Fibroblast of lung (primary cell): ENCODE measurements at regions not wholly inside any gene's neighbourhood (a gene's known extent, or its start where the extent isn't known, plus 50 kb on each side); places are given as distances from the start of the nearest gene placed in this dataset.
A peak's percentile ranks its signal among the peaks of the same experiment; 100 is the strongest.

ENCODE experiments used
- DNase-seq, 2 donors: peaks; one replicate each; pipeline versions ENCODE4 v3.0.0 to v3.0.0-alpha.2; 2010; ENCODE audit warnings: low read depth in 2 of 2
- H2AFZ ChIP-seq: 2 replicates; pipeline ENCODE4 v1.5.1; 2012; ENCODE audit warnings: low read length, control low read depth, inconsistent platforms
- H3K27ac ChIP-seq: 2 replicates; pipeline ENCODE4 v1.5.1; 2011; ENCODE audit warnings: low read length, control low read depth; ENCODE audit not compliant: insufficient read depth
- H3K27me3 ChIP-seq: 2 replicates; pipeline ENCODE4 v1.5.1; 2011; ENCODE audit warnings: mild to moderate bottlenecking, low read length; ENCODE audit not compliant: control insufficient read depth, insufficient read depth
- H3K36me3 ChIP-seq: 2 replicates; pipeline ENCODE4 v1.5.1; 2011; ENCODE audit warnings: low read length; ENCODE audit not compliant: control insufficient read depth, insufficient read depth
- H3K4me1 ChIP-seq: 2 replicates; pipeline ENCODE4 v1.5.1; 2011; ENCODE audit warnings: low read length; ENCODE audit not compliant: control insufficient read depth, insufficient read depth; ENCODE audit errors: extremely low read depth
- H3K4me2 ChIP-seq: 2 replicates; pipeline ENCODE4 v1.5.1; 2011; ENCODE audit warnings: low read length, control low read depth; ENCODE audit not compliant: insufficient read depth; ENCODE audit errors: extremely low read depth
- H3K4me3 ChIP-seq, 4 experiments: fragments of 200-600 bp in 1 of 4; sonication (generic) in 1 of 4; replicated peaks in 1 of 4; 2 replicates each; pipeline ENCODE4 v1.5.1; 2011 to 2016; ENCODE audit warnings: low read length in 4 of 4, low read depth in 3 of 4, mild to moderate bottlenecking in 3 of 4, control low read depth in 2 of 4, inconsistent platforms in 1 of 4, mixed read lengths in 1 of 4; ENCODE audit not compliant: insufficient read depth in 1 of 4; ENCODE audit errors: control extremely low read depth in 1 of 4
- H3K79me2 ChIP-seq: 2 replicates; pipeline ENCODE4 v1.5.1; 2012; ENCODE audit warnings: mild to moderate bottlenecking, low read length, inconsistent platforms; ENCODE audit not compliant: control insufficient read depth, insufficient read depth
- H3K9ac ChIP-seq: 2 replicates; pipeline ENCODE4 v1.5.1; 2011; ENCODE audit warnings: mild to moderate bottlenecking, low read length, control low read depth; ENCODE audit not compliant: insufficient read depth
- H3K9me3 ChIP-seq: 2 replicates; pipeline ENCODE4 v1.5.1; 2012; ENCODE audit warnings: low read depth, low read length; ENCODE audit not compliant: control insufficient read depth, insufficient read depth
- H4K20me1 ChIP-seq: 2 replicates; pipeline ENCODE4 v1.5.1; 2011; ENCODE audit warnings: low read length; ENCODE audit not compliant: control insufficient read depth, insufficient read depth; ENCODE audit errors: extremely low read depth
- CTCF ChIP-seq, 2 donors: IDR thresholded peaks in 1 of 2; conservative IDR thresholded peaks in 1 of 2; 1 replicate in 1 of 2; 2 replicates in 1 of 2; pipeline ENCODE4 v1.5.1; 2011 to 2012; ENCODE audit warnings: low read length in 2 of 2, control low read depth in 1 of 2, inconsistent platforms in 1 of 2, low read depth in 1 of 2, mild to moderate bottlenecking in 1 of 2
- EZH2 ChIP-seq: IDR thresholded peaks from 2 replicates; pipeline ENCODE4 v1.5.1; 2012; ENCODE audit warnings: low read length, control low read depth, mild to moderate bottlenecking; ENCODE audit errors: missing control alignments

- Histone ChIP-seq H3K36me3 (no peaks in the 10 kb centered on the region), H3K4me1 (no peaks in the 10 kb centered on the region), H3K9me3 (no peaks in the 10 kb centered on the region), H3K4me2 (no peak overlapping the region), H3K27ac (no peak overlapping the region), H3K27me3 (no peaks in the 10 kb centered on the region), H3K9ac (no peak overlapping the region), H4K20me1 (no peaks in the 10 kb centered on the region), H3K4me3 (no peak overlapping the region), H3K79me2 (no peaks in the 10 kb centered on the region), H2AFZ (no peak overlapping the region)
- TF ChIP-seq CTCF (conservative IDR thresholded peaks at IDR 0.05 in 1 of 2, IDR thresholded peaks at IDR 0.05 in 1 of 2; ENCODE audit: low read depth in 1 of 2, low read length in 2 of 2) (no peak), EZH2 (no peak)
- DNase-seq, result peak in 1 of 2 donors; percentile 0
Observed at GRCh38 chr5:166551384-166551783, 1740.1 kb upstream of the WWC1 start.

- no peaks in the 10 kb centered on the region for H3K36me3 ChIP-seq
- H3K4me2 ChIP-seq, result no peak overlapping the region
- no peak for TF ChIP-seq EZH2
- no peak for TF ChIP-seq CTCF (conservative IDR thresholded peaks at IDR 0.05 in 1 of 2, IDR thresholded peaks at IDR 0.05 in 1 of 2; ENCODE audit: low read depth in 1 of 2, low read length in 2 of 2)
- no peak overlapping the region for H3K9ac ChIP-seq
- H3K79me2 ChIP-seq, result no peaks in the 10 kb centered on the region
- no peaks in the 10 kb centered on the region for H3K27me3 ChIP-seq
- H3K4me1 ChIP-seq, result no peaks in the 10 kb centered on the region
- no peaks in the 10 kb centered on the region for H4K20me1 ChIP-seq
- H3K4me3 ChIP-seq, result no peak overlapping the region
- H3K9me3 ChIP-seq, result no peaks in the 10 kb centered on the region
- no peak overlapping the region for H3K27ac ChIP-seq
- DNase-seq, result no peak
- H2AFZ ChIP-seq, result no peak overlapping the region
Observed at GRCh38 chr5:166553778-166554177, 1737.7 kb upstream of the WWC1 start.

GRCh38 chr5:166561759-166562158 is 1729.7 kb upstream of the WWC1 start:
- DNase-seq, result no peak

More at GRCh38 chr5:166561759-166562158, 1729.7 kb upstream of the WWC1 start:
- Histone ChIP-seq H2AFZ (no peak overlapping the region), H3K36me3 (no peaks in the 10 kb centered on the region), H3K4me3 (no peak overlapping the region), H3K79me2 (no peaks in the 10 kb centered on the region), H3K9ac (no peak overlapping the region), H4K20me1 (no peaks in the 10 kb centered on the region), H3K27ac (no peak overlapping the region), H3K4me1 (no peaks in the 10 kb centered on the region), H3K27me3 (no peaks in the 10 kb centered on the region), H3K4me2 (no peak overlapping the region), H3K9me3 (no peaks in the 10 kb centered on the region)
- TF ChIP-seq EZH2, result no peak
